ENCODE measurements at regions not wholly inside any gene's neighbourhood (a gene's known extent, or its start where the extent isn't known, plus 50 kb on each side); places are given as distances from the start of the nearest gene placed in this dataset.
A peak's percentile ranks its signal among the peaks of the same experiment; 100 is the strongest.

- DNase-seq (ENCODE audit: extremely low read depth in 1 of 11, low read depth in 9 of 11, low spot score in 4 of 11) = no peak
Measured at GRCh38 chr16:82433042-82433441, 193.7 kb upstream of the CDH13 start.

- no peak for DNase-seq (ENCODE audit: extremely low read depth in 1 of 11, low read depth in 9 of 11, low spot score in 4 of 11)
Measured at GRCh38 chr16:82432261-82432660, 194.5 kb upstream of the CDH13 start.

- no peak for DNase-seq (ENCODE audit: extremely low read depth in 1 of 11, low read depth in 9 of 11, low spot score in 4 of 11)
Measured at GRCh38 chr16:82425661-82426060, 201.1 kb upstream of the CDH13 start.

- no peak for DNase-seq (ENCODE audit: extremely low read depth in 1 of 11, low read depth in 9 of 11, low spot score in 4 of 11)
Measured at GRCh38 chr16:82421851-82422250, 204.9 kb upstream of the CDH13 start.

GRCh38 chr16:82419332-82419731, 207.4 kb upstream of the CDH13 start:
- no peak for DNase-seq (ENCODE audit: extremely low read depth in 1 of 11, low read depth in 9 of 11, low spot score in 4 of 11)

- no peak for DNase-seq (ENCODE audit: extremely low read depth in 1 of 11, low read depth in 9 of 11, low spot score in 4 of 11)
Measured at GRCh38 chr16:82414476-82414875, 212.3 kb upstream of the CDH13 start.

- no peak for DNase-seq (ENCODE audit: extremely low read depth in 1 of 11, low read depth in 9 of 11, low spot score in 4 of 11)
Measured at GRCh38 chr16:82412770-82413169, 214.0 kb upstream of the CDH13 start.

GRCh38 chr16:82405736-82406135, 221.0 kb upstream of the CDH13 start:
- DNase-seq (ENCODE audit: extremely low read depth in 1 of 11, low read depth in 9 of 11, low spot score in 4 of 11) = no peak

- no peak for DNase-seq (ENCODE audit: extremely low read depth in 1 of 11, low read depth in 9 of 11, low spot score in 4 of 11)
Measured at GRCh38 chr16:82404586-82405315, 222.0 kb upstream of the CDH13 start.

GRCh38 chr16:82402665-82403218, 224.0 kb upstream of the CDH13 start:
- no peak for DNase-seq (ENCODE audit: extremely low read depth in 1 of 11, low read depth in 9 of 11, low spot score in 4 of 11)

- DNase-seq (ENCODE audit: extremely low read depth in 1 of 11, low read depth in 9 of 11, low spot score in 4 of 11) = no peak
Measured at GRCh38 chr16:82400046-82400445, 226.7 kb upstream of the CDH13 start.

- DNase-seq (ENCODE audit: extremely low read depth in 1 of 11, low read depth in 9 of 11, low spot score in 4 of 11) = no peak
Measured at GRCh38 chr16:82396509-82396908, 226.5 kb upstream of the MPHOSPH6 start.

GRCh38 chr16:82395212-82395611, 225.2 kb upstream of the MPHOSPH6 start:
- no peak for DNase-seq (ENCODE audit: extremely low read depth in 1 of 11, low read depth in 9 of 11, low spot score in 4 of 11)

- no peak for DNase-seq (ENCODE audit: extremely low read depth in 1 of 11, low read depth in 9 of 11, low spot score in 4 of 11)
Measured at GRCh38 chr16:82391690-82392089, 221.7 kb upstream of the MPHOSPH6 start.

- no peak for DNase-seq (ENCODE audit: extremely low read depth in 1 of 11, low read depth in 9 of 11, low spot score in 4 of 11)
Measured at GRCh38 chr16:82389956-82390650, 220.1 kb upstream of the MPHOSPH6 start.

- DNase-seq (ENCODE audit: extremely low read depth in 1 of 11, low read depth in 9 of 11, low spot score in 4 of 11) = peak in 2 of 11 donors; percentile 14 to 29
Measured at GRCh38 chr16:82386761-82387160, 216.7 kb upstream of the MPHOSPH6 start.

GRCh38 chr16:82384949-82385348, 214.9 kb upstream of the MPHOSPH6 start:
- DNase-seq (ENCODE audit: extremely low read depth in 1 of 11, low read depth in 9 of 11, low spot score in 4 of 11) = peak in 7 of 11 donors; percentile 21 to 57 (median 30)

GRCh38 chr16:82384017-82384416, 214.0 kb upstream of the MPHOSPH6 start:
- DNase-seq (ENCODE audit: extremely low read depth in 1 of 11, low read depth in 9 of 11, low spot score in 4 of 11) = no peak

- no peak for DNase-seq (ENCODE audit: extremely low read depth in 1 of 11, low read depth in 9 of 11, low spot score in 4 of 11)
Measured at GRCh38 chr16:82382521-82382920, 212.5 kb upstream of the MPHOSPH6 start.

- no peak for DNase-seq (ENCODE audit: extremely low read depth in 1 of 11, low read depth in 9 of 11, low spot score in 4 of 11)
Measured at GRCh38 chr16:82379551-82379950, 209.5 kb upstream of the MPHOSPH6 start.
